ENCODE measurements at regions not wholly inside any gene's neighbourhood (a gene's known extent, or its start where the extent isn't known, plus 50 kb on each side); places are given as distances from the start of the nearest gene placed in this dataset.

GRCh38 chr1:104733866-104734265 lies 984.2 kb downstream of the AMY1C start:
- DNase-seq (ENCODE audit: low spot score), result no peak
- H3K9ac ChIP-seq (ENCODE audit: low read depth in 1 of 2, low read length in 2 of 2), result no peak overlapping the region
- no peak overlapping the region for H3K4me3 ChIP-seq (ENCODE audit: low read depth in 1 of 3, low read length in 3 of 3)
- no peak overlapping the region for H3K27ac ChIP-seq (ENCODE audit: low read depth in 1 of 2, low read length in 2 of 2)
- H3K36me3 ChIP-seq (ENCODE audit: control insufficient read depth in 4 of 4, insufficient read depth in 3 of 4, low read depth in 1 of 4, low read length in 3 of 4), result no peaks in the 10 kb centered on the region
- no peaks in the 10 kb centered on the region for H3K4me1 ChIP-seq (ENCODE audit: control insufficient read depth in 4 of 4, insufficient read depth in 4 of 4, low read length in 3 of 4)
- no peak for TF ChIP-seq NR2F2 (IDR thresholded peaks at IDR 0.05)
- no peak for TF ChIP-seq YY1 (IDR thresholded peaks at IDR 0.05)
- TF ChIP-seq, protein P1, sequence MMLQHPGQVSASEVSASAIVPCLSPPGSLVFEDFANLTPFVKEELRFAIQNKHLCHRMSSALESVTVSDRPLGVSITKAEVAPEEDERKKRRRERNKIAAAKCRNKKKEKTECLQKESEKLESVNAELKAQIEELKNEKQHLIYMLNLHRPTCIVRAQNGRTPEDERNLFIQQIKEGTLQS (IDR thresholded peaks at IDR 0.05), result no peak
- no peak for TF ChIP-seq SP1 (IDR thresholded peaks at IDR 0.05)
- TF ChIP-seq HNF4A (conservative IDR thresholded peaks at IDR 0.05), result no peak
- TF ChIP-seq FOXA1 (IDR thresholded peaks at IDR 0.05), result no peak
- TF ChIP-seq JUND (IDR thresholded peaks at IDR 0.05), result no peak
- TF ChIP-seq ZBTB33 (IDR thresholded peaks at IDR 0.05), result no peak
- TF ChIP-seq GABPA (IDR thresholded peaks at IDR 0.05 in 1 of 2, conservative IDR thresholded peaks at IDR 0.05 in 1 of 2), result no peak
- no peak for TF ChIP-seq REST (IDR thresholded peaks at IDR 0.05)
- no peak for TF ChIP-seq HNF4G (IDR thresholded peaks at IDR 0.05)
- TF ChIP-seq EGR1 (IDR thresholded peaks at IDR 0.05; ENCODE audit: low read depth in 2 of 2), result no peak
- TF ChIP-seq RAD21 (IDR thresholded peaks at IDR 0.05), result no peak
- no peak for TF ChIP-seq TAF1 (conservative IDR thresholded peaks at IDR 0.05)
- no peak for TF ChIP-seq FOXA2 (IDR thresholded peaks at IDR 0.05)
- TF ChIP-seq RXRA (IDR thresholded peaks at IDR 0.05), result no peak
- TF ChIP-seq, protein P2, sequence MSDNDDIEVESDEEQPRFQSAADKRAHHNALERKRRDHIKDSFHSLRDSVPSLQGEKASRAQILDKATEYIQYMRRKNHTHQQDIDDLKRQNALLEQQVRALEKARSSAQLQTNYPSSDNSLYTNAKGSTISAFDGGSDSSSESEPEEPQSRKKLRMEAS (IDR thresholded peaks at IDR 0.05), result no peak
- TF ChIP-seq, protein P3, sequence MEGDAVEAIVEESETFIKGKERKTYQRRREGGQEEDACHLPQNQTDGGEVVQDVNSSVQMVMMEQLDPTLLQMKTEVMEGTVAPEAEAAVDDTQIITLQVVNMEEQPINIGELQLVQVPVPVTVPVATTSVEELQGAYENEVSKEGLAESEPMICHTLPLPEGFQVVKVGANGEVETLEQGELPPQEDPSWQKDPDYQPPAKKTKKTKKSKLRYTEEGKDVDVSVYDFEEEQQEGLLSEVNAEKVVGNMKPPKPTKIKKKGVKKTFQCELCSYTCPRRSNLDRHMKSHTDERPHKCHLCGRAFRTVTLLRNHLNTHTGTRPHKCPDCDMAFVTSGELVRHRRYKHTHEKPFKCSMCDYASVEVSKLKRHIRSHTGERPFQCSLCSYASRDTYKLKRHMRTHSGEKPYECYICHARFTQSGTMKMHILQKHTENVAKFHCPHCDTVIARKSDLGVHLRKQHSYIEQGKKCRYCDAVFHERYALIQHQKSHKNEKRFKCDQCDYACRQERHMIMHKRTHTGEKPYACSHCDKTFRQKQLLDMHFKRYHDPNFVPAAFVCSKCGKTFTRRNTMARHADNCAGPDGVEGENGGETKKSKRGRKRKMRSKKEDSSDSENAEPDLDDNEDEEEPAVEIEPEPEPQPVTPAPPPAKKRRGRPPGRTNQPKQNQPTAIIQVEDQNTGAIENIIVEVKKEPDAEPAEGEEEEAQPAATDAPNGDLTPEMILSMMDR (IDR thresholded peaks at IDR 0.05; ENCODE audit: low read depth, low read length, missing input control), result no peak
- H3K27me3 ChIP-seq (ENCODE audit: control insufficient read depth in 4 of 4, insufficient read depth in 4 of 4, low read length in 3 of 4), result no peaks in the 10 kb centered on the region
- no peaks in the 10 kb centered on the region for H3K9me3 ChIP-seq (ENCODE audit: control insufficient read depth in 4 of 4, low read length in 3 of 4)
- 67% methylated on average over 1 of the region's 1 CpG for WGBS

All from liver (tissue), 8 donors.